ENCODE measurements at regions not wholly inside any gene's neighbourhood (a gene's known extent, or its start where the extent isn't known, plus 50 kb on each side); places are given as distances from the start of the nearest gene placed in this dataset.

DNA sequence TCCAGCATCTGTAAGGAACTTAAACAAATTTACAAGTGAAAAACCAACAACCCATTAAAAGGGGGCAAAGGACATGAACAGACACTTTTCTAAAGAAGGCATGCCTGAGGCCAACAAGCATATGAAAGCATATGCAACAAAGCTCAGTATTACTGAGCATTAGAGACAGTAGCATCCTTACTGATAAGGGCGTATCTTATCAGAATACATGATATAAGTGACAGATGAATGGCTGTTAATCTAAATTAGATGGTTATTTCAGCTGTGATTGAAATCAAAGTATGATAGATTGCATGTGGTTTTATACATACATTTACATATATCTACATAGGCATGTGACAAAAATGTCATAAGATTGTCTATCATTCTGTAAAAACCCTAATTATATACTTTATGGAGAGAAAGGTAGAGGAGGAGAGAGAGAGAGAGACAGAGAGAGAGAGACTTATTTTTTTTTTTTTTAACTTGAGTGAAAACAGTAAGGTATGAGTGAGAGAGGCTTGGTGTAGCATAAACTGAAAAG lies 1240.7 kb downstream of the FAM181B start:
- Histone ChIP-seq H3K36me3 (ENCODE audit: control insufficient read depth in 2 of 4, insufficient read depth in 4 of 4, low read length in 3 of 4) (no peaks in the 10 kb centered on the region), H4K5ac (ENCODE audit: insufficient read length, low read depth, low read length) (no peak overlapping the region), H2BK15ac (ENCODE audit: low read length) (no peak overlapping the region), H2BK20ac (ENCODE audit: low read length) (no peak overlapping the region), H3K27me3 (replicated peaks in 1 of 4; ENCODE audit: control insufficient read depth in 3 of 4, extremely low read depth in 1 of 4, insufficient read depth in 3 of 4, low read length in 3 of 4) (no peaks in the 10 kb centered on the region), H3K27ac (ENCODE audit: low read depth, low read length) (no peak overlapping the region), H4K20me1 (replicated peaks in 1 of 2; ENCODE audit: control insufficient read depth in 1 of 2, insufficient read depth in 2 of 2, low read length in 2 of 2) (no peaks in the 10 kb centered on the region), H2AK5ac (ENCODE audit: low read depth, low read length) (no peak overlapping the region), H4K8ac (ENCODE audit: extremely low read depth, insufficient read depth, low read length) (no peak overlapping the region), H3K4me3 (ENCODE audit: extremely low read depth in 1 of 4, insufficient read depth in 2 of 4, low read depth in 3 of 4, low read length in 4 of 4) (no peak overlapping the region), H3K56ac (replicated peaks; ENCODE audit: insufficient read length, low read depth, low read length) (no peak overlapping the region), H2BK5ac (ENCODE audit: low read depth, low read length) (no peak overlapping the region), H2AFZ (ENCODE audit: low read length) (no peak overlapping the region), H3K79me2 (ENCODE audit: control insufficient read depth in 1 of 2, insufficient read depth in 2 of 2, low read length in 2 of 2) (no peaks in the 10 kb centered on the region), H3K23ac (ENCODE audit: insufficient read length) (no peak overlapping the region), H3K4ac (replicated peaks; ENCODE audit: insufficient read length, low read depth, low read length) (no peak overlapping the region), H3K18ac (ENCODE audit: extremely low read depth, low read length) (no peak overlapping the region), H3K9me3 (ENCODE audit: insufficient read depth in 2 of 2, low read depth in 1 of 2, low read length in 1 of 2) (no peaks in the 10 kb centered on the region), H3K14ac (ENCODE audit: insufficient read length) (no peak overlapping the region), H3K23me2 (ENCODE audit: low read depth, low read length) (no peaks in the 10 kb centered on the region), H4K91ac (replicated peaks; ENCODE audit: insufficient read length, low read length) (no peak overlapping the region), H3K79me1 (ENCODE audit: low read depth, low read length) (no peaks in the 10 kb centered on the region), H3K9ac (replicated peaks in 1 of 4; ENCODE audit: extremely low read depth in 1 of 4, low read depth in 3 of 4, low read length in 3 of 4) (no peak overlapping the region), H3K4me1 (replicated peaks in 1 of 4; ENCODE audit: control insufficient read depth in 3 of 4, insufficient read depth in 4 of 4, low read length in 3 of 4) (peaks cover 0 to 3% (median 2%) of the 10 kb centered on the region in 4 experiments; a peak in 3 of 7 replicates), H3K4me2 (ENCODE audit: insufficient read depth in 1 of 2, low read depth in 2 of 2, low read length in 2 of 2) (no peak overlapping the region), H2BK120ac (replicated peaks; ENCODE audit: low read depth, low read length) (no peak overlapping the region), H2BK12ac (ENCODE audit: low read depth, low read length) (no peak overlapping the region)
- TF ChIP-seq SIX5 (IDR thresholded peaks at IDR 0.05; ENCODE audit: low read depth, low read length) = no peak
- no peak for TF ChIP-seq RBBP5 (IDR thresholded peaks at IDR 0.05; ENCODE audit: borderline replicate concordance, low read depth, low read length)
- no peak for TF ChIP-seq POLR2A (IDR thresholded peaks at IDR 0.05; ENCODE audit: control extremely low read depth in 1 of 2, low read depth in 2 of 2, low read length in 2 of 2)
- TF ChIP-seq RXRA (IDR thresholded peaks at IDR 0.05; ENCODE audit: insufficient read depth, low read depth, low read length) = no peak
- TF ChIP-seq SIRT6 (IDR thresholded peaks at IDR 0.05; ENCODE audit: low read length) = no peak
- WGBS, 2 experiments (ENCODE audit: extremely low coverage in 1 of 2, insufficient coverage in 1 of 2, insufficient read length in 1 of 2, insufficient replicate concordance in 2 of 2, low coverage in 1 of 2, low lambda C conversion rate in 2 of 2, missing lambda C conversion rate in 1 of 2) = 100% methylated on average over 1 of the region's 1 CpG; no CpG with 5 or more reads in 1 of the 2 experiments
- CTCF ChIA-PET (ENCODE audit: partially characterized antibody) = no interaction called here
- FAIRE-seq (no peak), DNase-seq (ENCODE audit: low read depth in 1 of 2, low spot score in 2 of 2) (no peak)
- POLR2A ChIA-PET (ENCODE audit: partially characterized antibody) = no interaction called here

Measured in H1 (cell line).